Glutamatergic neuron (in vitro differentiated cells): ENCODE measurements at regions not wholly inside any gene's neighbourhood (a gene's known extent, or its start where the extent isn't known, plus 50 kb on each side); places are given as distances from the start of the nearest gene placed in this dataset.

Experiments used
- DNase-seq: peaks from one replicate; pipeline ENCODE4 v3.0.0; 2022
- H3K27ac Mint-ChIP-seq: one replicate; pipeline ENCODE4 v1.8.0; 2020; ENCODE audit warnings: mild to moderate bottlenecking, mixed read lengths, inconsistent platforms; ENCODE audit not compliant: unreplicated experiment
- H3K27me3 Mint-ChIP-seq: one replicate; pipeline ENCODE4 v1.8.0; 2020; ENCODE audit warnings: mild to moderate bottlenecking, moderate library complexity, mixed read lengths, inconsistent platforms; ENCODE audit not compliant: unreplicated experiment
- H3K36me3 Mint-ChIP-seq: one replicate; pipeline ENCODE4 v1.8.0; 2020; ENCODE audit warnings: mild to moderate bottlenecking, mixed read lengths, inconsistent platforms; ENCODE audit not compliant: unreplicated experiment
- H3K4me1 Mint-ChIP-seq: one replicate; pipeline ENCODE4 v1.8.0; 2020; ENCODE audit warnings: mild to moderate bottlenecking, low read depth, mixed read lengths, inconsistent platforms; ENCODE audit not compliant: unreplicated experiment
- H3K4me3 Mint-ChIP-seq: one replicate; pipeline ENCODE4 v1.8.0; 2020; ENCODE audit warnings: mild to moderate bottlenecking, mixed read lengths, inconsistent platforms; ENCODE audit not compliant: unreplicated experiment
- H3K9me3 Mint-ChIP-seq: one replicate; pipeline ENCODE4 v1.8.0; 2020; ENCODE audit warnings: mild to moderate bottlenecking, moderate library complexity, mixed read lengths, inconsistent platforms; ENCODE audit not compliant: unreplicated experiment
- TF ChIP-seq, protein P1 (sequence below): fragments of 200-600 bp; sonication (generic); IDR thresholded peaks from one replicate; pipeline ENCODE4 v1.5.0; 2021; ENCODE audit not compliant: partially characterized antibody, unreplicated experiment

GRCh38 chr2:146262606-146263005, 1582.2 kb upstream of the ACVR2A start:
- Mint-ChIP-seq H3K27me3 (no peaks in the 10 kb centered on the region), H3K27ac (no peak overlapping the region), H3K4me3 (no peak overlapping the region), H3K36me3 (no peaks in the 10 kb centered on the region), H3K9me3 (no peaks in the 10 kb centered on the region), H3K4me1 (no peaks in the 10 kb centered on the region)
- no peak for DNase-seq
- TF ChIP-seq, protein P1, sequence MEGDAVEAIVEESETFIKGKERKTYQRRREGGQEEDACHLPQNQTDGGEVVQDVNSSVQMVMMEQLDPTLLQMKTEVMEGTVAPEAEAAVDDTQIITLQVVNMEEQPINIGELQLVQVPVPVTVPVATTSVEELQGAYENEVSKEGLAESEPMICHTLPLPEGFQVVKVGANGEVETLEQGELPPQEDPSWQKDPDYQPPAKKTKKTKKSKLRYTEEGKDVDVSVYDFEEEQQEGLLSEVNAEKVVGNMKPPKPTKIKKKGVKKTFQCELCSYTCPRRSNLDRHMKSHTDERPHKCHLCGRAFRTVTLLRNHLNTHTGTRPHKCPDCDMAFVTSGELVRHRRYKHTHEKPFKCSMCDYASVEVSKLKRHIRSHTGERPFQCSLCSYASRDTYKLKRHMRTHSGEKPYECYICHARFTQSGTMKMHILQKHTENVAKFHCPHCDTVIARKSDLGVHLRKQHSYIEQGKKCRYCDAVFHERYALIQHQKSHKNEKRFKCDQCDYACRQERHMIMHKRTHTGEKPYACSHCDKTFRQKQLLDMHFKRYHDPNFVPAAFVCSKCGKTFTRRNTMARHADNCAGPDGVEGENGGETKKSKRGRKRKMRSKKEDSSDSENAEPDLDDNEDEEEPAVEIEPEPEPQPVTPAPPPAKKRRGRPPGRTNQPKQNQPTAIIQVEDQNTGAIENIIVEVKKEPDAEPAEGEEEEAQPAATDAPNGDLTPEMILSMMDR, result no peak

- no peak for DNase-seq
- H3K9me3 Mint-ChIP-seq, result no peaks in the 10 kb centered on the region
- H3K27me3 Mint-ChIP-seq, result no peaks in the 10 kb centered on the region
- H3K36me3 Mint-ChIP-seq, result no peaks in the 10 kb centered on the region
- H3K4me1 Mint-ChIP-seq, result no peaks in the 10 kb centered on the region
- no peak overlapping the region for H3K27ac Mint-ChIP-seq
- H3K4me3 Mint-ChIP-seq, result no peak overlapping the region
- TF ChIP-seq, protein P1, result no peak
Observed at GRCh38 chr2:146260551-146260950, 1584.3 kb upstream of the ACVR2A start.

DNA sequence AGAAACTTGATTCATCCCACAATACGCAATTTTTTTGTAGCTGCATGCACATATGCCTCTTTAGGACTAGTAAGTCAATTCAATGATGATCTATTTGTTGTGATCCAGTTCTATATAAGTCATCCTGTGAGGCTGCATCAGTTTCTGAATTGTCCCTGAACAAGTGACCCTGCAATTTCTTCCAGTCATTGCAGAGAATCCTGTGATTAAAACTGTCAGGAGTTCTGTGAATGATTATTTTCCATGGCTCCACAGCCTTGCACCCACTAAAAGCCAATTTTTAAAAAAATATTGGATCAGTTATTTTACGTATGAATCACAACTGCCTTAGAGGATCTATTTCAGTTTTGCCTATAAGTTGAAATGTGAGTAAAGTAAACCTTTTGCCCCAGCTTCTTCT, 1585.0 kb upstream of the ACVR2A start:
- H3K27me3 Mint-ChIP-seq, result no peaks in the 10 kb centered on the region
- H3K9me3 Mint-ChIP-seq, result no peaks in the 10 kb centered on the region
- H3K27ac Mint-ChIP-seq, result no peak overlapping the region
- no peak for DNase-seq
- TF ChIP-seq, protein P1, result no peak
- H3K4me1 Mint-ChIP-seq, result no peaks in the 10 kb centered on the region
- H3K4me3 Mint-ChIP-seq, result no peak overlapping the region
- H3K36me3 Mint-ChIP-seq, result no peaks in the 10 kb centered on the region

DNA sequence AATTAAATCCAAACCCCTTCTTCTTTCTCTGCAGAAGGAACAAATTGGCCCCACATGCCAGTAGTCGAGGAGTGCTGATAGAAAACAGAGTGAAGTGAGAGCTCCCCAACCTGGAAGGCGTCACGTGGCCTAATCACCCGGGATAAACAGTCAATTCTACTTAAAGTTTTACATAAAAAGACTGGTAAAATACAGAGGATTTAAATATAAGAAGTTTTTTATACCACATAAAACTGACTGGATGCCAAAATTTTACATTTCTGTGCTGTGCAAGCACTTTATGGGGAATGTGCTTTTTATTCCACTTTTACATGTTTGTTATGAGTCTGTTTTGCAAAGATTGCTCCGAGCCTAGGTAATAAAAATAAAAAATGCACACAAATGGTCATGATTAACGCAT, 1586.8 kb upstream of the ACVR2A start:
- no peak overlapping the region for H3K27ac Mint-ChIP-seq
- H3K4me1 Mint-ChIP-seq, result no peaks in the 10 kb centered on the region
- H3K27me3 Mint-ChIP-seq, result no peaks in the 10 kb centered on the region
- no peaks in the 10 kb centered on the region for H3K9me3 Mint-ChIP-seq
- H3K4me3 Mint-ChIP-seq, result no peak overlapping the region
- TF ChIP-seq, protein P1, result no peak
- no peaks in the 10 kb centered on the region for H3K36me3 Mint-ChIP-seq
- DNase-seq, result no peak

DNA sequence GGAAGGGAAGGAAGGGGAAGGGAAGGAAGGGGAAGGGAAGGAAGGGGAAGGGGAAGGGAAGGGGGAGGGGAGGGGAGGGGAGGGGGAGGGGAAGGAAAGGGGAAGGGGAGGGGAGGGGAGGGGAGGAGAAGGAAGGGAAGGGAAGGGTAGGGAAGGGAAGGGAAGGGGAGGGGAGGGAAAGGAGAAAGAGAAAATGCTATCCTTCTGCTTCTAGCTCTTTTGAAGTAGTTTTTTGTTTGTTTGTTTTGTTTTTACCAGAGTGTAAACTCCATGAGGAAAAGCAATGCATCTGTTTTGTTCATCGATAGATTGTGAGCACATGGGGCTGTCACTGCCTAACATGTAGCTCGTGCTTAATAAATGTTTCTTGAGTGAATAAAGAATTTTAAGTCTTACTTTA, 1592.7 kb upstream of the ACVR2A start:
- Mint-ChIP-seq H3K27me3 (no peaks in the 10 kb centered on the region), H3K36me3 (no peaks in the 10 kb centered on the region), H3K27ac (no peak overlapping the region), H3K9me3 (no peaks in the 10 kb centered on the region), H3K4me1 (no peaks in the 10 kb centered on the region), H3K4me3 (no peak overlapping the region)
- DNase-seq, result no peak
- TF ChIP-seq, protein P1, result no peak
